ENCODE measurements at regions not wholly inside any gene's neighbourhood (a gene's known extent, or its start where the extent isn't known, plus 50 kb on each side); places are given as distances from the start of the nearest gene placed in this dataset.

DNA sequence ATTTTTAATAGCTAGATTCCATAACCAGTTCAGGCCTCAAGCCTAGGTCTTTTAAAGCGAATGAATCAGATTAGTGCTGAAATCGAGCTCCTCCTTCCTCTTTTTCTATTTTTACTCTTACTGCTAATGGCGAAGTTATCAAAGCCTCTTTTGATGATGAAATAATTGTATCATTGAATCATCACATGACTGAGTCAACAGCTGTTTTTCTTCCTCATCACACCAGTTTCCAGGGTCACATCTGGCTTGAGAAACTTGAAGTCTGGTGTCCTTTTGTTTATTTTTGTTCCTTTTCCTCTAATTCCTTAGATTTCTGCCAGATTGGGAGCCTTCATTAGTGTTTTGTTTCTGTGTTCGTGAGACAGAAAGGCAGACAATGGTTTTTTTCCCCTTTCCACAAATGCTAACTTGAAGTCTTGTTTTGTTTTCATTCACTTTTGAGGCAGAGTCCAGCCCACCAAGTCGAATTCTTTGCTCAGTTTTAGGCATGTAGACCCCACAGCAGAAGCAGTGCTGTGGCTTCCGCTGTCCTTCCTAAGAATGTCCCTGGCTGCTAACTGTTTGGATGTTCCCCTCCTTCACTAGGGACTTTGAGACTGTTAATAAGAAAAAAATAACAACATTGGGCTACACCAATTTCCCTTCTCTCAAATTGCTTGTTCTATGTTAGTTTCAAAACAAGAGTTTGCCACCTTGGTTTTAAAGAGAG, 51.9 kb upstream of the FMOD start:
- intact Hi-C loops (cut with micrococcal nuclease; ENCODE audit: unreplicated experiment): no loop called here
- no peak for FAIRE-seq

GRCh38 chr1:203403586-203403985, 52.7 kb upstream of the FMOD start:
- intact Hi-C loops (cut with micrococcal nuclease; ENCODE audit: unreplicated experiment): no loop called here
- Histone ChIP-seq H3K4me3 (replicated peaks in 1 of 3; ENCODE audit: insufficient read depth in 1 of 3, low read depth in 2 of 3, low read length in 3 of 3) (no peak overlapping the region), H3K27ac (ENCODE audit: extremely low read length, insufficient read depth, low read length) (no peak overlapping the region), H3K9me3 (ENCODE audit: low read length) (no peaks in the 10 kb centered on the region), H4K20me1 (ENCODE audit: insufficient read depth, low read length) (no peaks in the 10 kb centered on the region), H3K4me1 (ENCODE audit: insufficient read depth, low read length) (no peaks in the 10 kb centered on the region), H3K27me3 (ENCODE audit: control insufficient read depth in 1 of 2, insufficient read depth in 2 of 2, low read length in 2 of 2) (peaks cover 0 to 11% of the 10 kb centered on the region in 2 experiments; a peak in 2 of 5 replicates), H2AFZ (ENCODE audit: low read length) (no peak overlapping the region), H3K4me2 (ENCODE audit: low read depth, low read length) (no peak overlapping the region), H3K79me2 (ENCODE audit: insufficient read depth, low read length) (no peaks in the 10 kb centered on the region), H3K36me3 (replicated peaks in 1 of 2; ENCODE audit: control insufficient read depth in 1 of 2, insufficient read depth in 2 of 2, low read length in 2 of 2) (no peaks in the 10 kb centered on the region), H3K9ac (ENCODE audit: insufficient read depth, low read depth, low read length) (no peak overlapping the region)
- CTCF ChIA-PET (ENCODE audit: low intra/inter-chr PET ratio, low total read pairs): no interaction called here
- TF ChIP-seq MAFK (conservative IDR thresholded peaks at IDR 0.05 in 1 of 2, IDR thresholded peaks at IDR 0.05 in 1 of 2; ENCODE audit: low read length in 2 of 2): no peak
- no peak for TF ChIP-seq ATF7-NPFF (CRISPR knock-in tag; IDR thresholded peaks at IDR 0.05; ENCODE audit: low read depth)
- TF ChIP-seq WIZ (CRISPR knock-in tag; IDR thresholded peaks at IDR 0.05): no peak
- no peak for TF ChIP-seq MNT (IDR thresholded peaks at IDR 0.05)
- TF ChIP-seq ZBTB7B (CRISPR knock-in tag; IDR thresholded peaks at IDR 0.05): no peak
- TF ChIP-seq, protein P1, sequence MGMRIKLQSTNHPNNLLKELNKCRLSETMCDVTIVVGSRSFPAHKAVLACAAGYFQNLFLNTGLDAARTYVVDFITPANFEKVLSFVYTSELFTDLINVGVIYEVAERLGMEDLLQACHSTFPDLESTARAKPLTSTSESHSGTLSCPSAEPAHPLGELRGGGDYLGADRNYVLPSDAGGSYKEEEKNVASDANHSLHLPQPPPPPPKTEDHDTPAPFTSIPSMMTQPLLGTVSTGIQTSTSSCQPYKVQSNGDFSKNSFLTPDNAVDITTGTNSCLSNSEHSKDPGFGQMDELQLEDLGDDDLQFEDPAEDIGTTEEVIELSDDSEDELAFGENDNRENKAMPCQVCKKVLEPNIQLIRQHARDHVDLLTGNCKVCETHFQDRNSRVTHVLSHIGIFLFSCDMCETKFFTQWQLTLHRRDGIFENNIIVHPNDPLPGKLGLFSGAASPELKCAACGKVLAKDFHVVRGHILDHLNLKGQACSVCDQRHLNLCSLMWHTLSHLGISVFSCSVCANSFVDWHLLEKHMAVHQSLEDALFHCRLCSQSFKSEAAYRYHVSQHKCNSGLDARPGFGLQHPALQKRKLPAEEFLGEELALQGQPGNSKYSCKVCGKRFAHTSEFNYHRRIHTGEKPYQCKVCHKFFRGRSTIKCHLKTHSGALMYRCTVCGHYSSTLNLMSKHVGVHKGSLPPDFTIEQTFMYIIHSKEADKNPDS (CRISPR knock-in tag; IDR thresholded peaks at IDR 0.05): no peak
- TF ChIP-seq PRPF4 (IDR thresholded peaks at IDR 0.05; ENCODE audit: low read depth, low read length, poor library complexity, severe bottlenecking): no peak
- TF ChIP-seq ZNF138 (CRISPR knock-in tag; IDR thresholded peaks at IDR 0.05; ENCODE audit: low read depth): no peak
- DNase-seq (ENCODE audit: low spot score) (no peak), FAIRE-seq (no peak), ATAC-seq (no peak)
- 19% methylated on average over 5 of the region's 5 CpGs for WGBS (ENCODE audit: low lambda C conversion rate)
- no TSS peak for BruUV-seq (replicated peaks)
- in situ Hi-C loops (cut with HindIII; ENCODE audit: extremely low pct_ligation_motif_present, low pct_unique_long_range_greater_than_20kb): no loop called here
- POLR2A ChIA-PET: no interaction called here

More for the DNA sequence above, 51.9 kb upstream of the FMOD start:
- no peak overlapping the region for H3K4me3 ChIP-seq (replicated peaks in 1 of 3; ENCODE audit: insufficient read depth in 1 of 3, low read depth in 2 of 3, low read length in 3 of 3)
- no peaks in the 10 kb centered on the region for H3K36me3 ChIP-seq (replicated peaks in 1 of 2; ENCODE audit: control insufficient read depth in 1 of 2, insufficient read depth in 2 of 2, low read length in 2 of 2)
- H3K9me3 ChIP-seq (ENCODE audit: low read length): no peaks in the 10 kb centered on the region
- H2AFZ ChIP-seq (ENCODE audit: low read length): no peak overlapping the region
- in situ Hi-C loops (cut with HindIII; ENCODE audit: extremely low pct_ligation_motif_present, low pct_unique_long_range_greater_than_20kb): no loop called here
- no peak overlapping the region for H3K9ac ChIP-seq (ENCODE audit: insufficient read depth, low read depth, low read length)
- CTCF ChIA-PET (ENCODE audit: low intra/inter-chr PET ratio, low total read pairs): no interaction called here
- POLR2A ChIA-PET: no interaction called here
- BruUV-seq (replicated peaks): no TSS peak
- H3K27me3 ChIP-seq (ENCODE audit: control insufficient read depth in 1 of 2, insufficient read depth in 2 of 2, low read length in 2 of 2): peaks cover 0 to 11% of the 10 kb centered on the region in 2 experiments; a peak in 2 of 5 replicates
- ATAC-seq (no peak), DNase-seq (ENCODE audit: low spot score) (no peak)
- no peaks in the 10 kb centered on the region for H4K20me1 ChIP-seq (ENCODE audit: insufficient read depth, low read length)
- 15% methylated on average over 6 of the region's 6 CpGs for WGBS (ENCODE audit: low lambda C conversion rate)
- H3K79me2 ChIP-seq (ENCODE audit: insufficient read depth, low read length): no peaks in the 10 kb centered on the region
- TF ChIP-seq ATF7 (IDR thresholded peaks at IDR 0.05): peak; percentile 23; the same call in 1 of the 2 replicates
- no peak for TF ChIP-seq ATF7 (CRISPR knock-in tag; IDR thresholded peaks at IDR 0.05)
- no peak for TF ChIP-seq KDM6A (CRISPR knock-in tag; IDR thresholded peaks at IDR 0.05; ENCODE audit: low read depth)
- TF ChIP-seq ATF2 (CRISPR knock-in tag; IDR thresholded peaks at IDR 0.05): no peak
- TF ChIP-seq RXRB (CRISPR knock-in tag; IDR thresholded peaks at IDR 0.05; ENCODE audit: borderline replicate concordance): no peak
- TF ChIP-seq KAT8 (CRISPR knock-in tag; IDR thresholded peaks at IDR 0.05): no peak
- no peak for TF ChIP-seq NRL (CRISPR knock-in tag; IDR thresholded peaks at IDR 0.05; ENCODE audit: borderline replicate concordance)
- no peak for TF ChIP-seq MBD4 (IDR thresholded peaks at IDR 0.05; ENCODE audit: borderline replicate concordance, low read length)
- no peak for TF ChIP-seq RBAK (CRISPR knock-in tag; IDR thresholded peaks at IDR 0.05)
- no peaks in the 10 kb centered on the region for H3K4me1 ChIP-seq (ENCODE audit: insufficient read depth, low read length)
- no peak overlapping the region for H3K27ac ChIP-seq (ENCODE audit: extremely low read length, insufficient read depth, low read length)
- no peak overlapping the region for H3K4me2 ChIP-seq (ENCODE audit: low read depth, low read length)
